Peyer's patch (tissue), 4 donors: ENCODE measurements at regions not wholly inside any gene's neighbourhood (a gene's known extent, or its start where the extent isn't known, plus 50 kb on each side); places are given as distances from the start of the nearest gene placed in this dataset.

ENCODE experiments used
- CTCF ChIP-seq, 6 experiments: fragments of 450-650 bp in 4 of 6; fragments of 200-600 bp in 2 of 6; sonication (generic) in 1 of 6; IDR thresholded peaks; one replicate each; pipeline ENCODE4 v1.5.1; 2017 to 2019; ENCODE audit warnings: antibody characterized with exemption in 6 of 6, mild to moderate bottlenecking in 3 of 6, moderate library complexity in 1 of 6
- POLR2A ChIP-seq, 2 donors: fragments of 450-650 bp; IDR thresholded peaks; one replicate each; pipeline ENCODE4 v1.5.1; 2017; ENCODE audit warnings: antibody characterized with exemption in 2 of 2, mild to moderate bottlenecking in 2 of 2, moderate library complexity in 2 of 2

GRCh38 chr1:60745484-60745883 is 336.9 kb upstream of the NFIA start:
- TF ChIP-seq CTCF (IDR thresholded peaks at IDR 0.05): no peak
- TF ChIP-seq POLR2A (IDR thresholded peaks at IDR 0.05): no peak
